Stimulated activated CD8-positive, alpha-beta memory T cell treated with anti-CD3 and anti-CD28 coated beads, Interleukin-4, amount 100 ng/mL, for 4 hours (primary cell): ENCODE measurements at regions not wholly inside any gene's neighbourhood (a gene's known extent, or its start where the extent isn't known, plus 50 kb on each side); places are given as distances from the start of the nearest gene placed in this dataset.

Source experiments
- DNase-seq, 2 donors: peaks; one replicate each; pipeline ENCODE4 v3.0.0-alpha.2; 2020; ENCODE audit warnings: low read depth in 2 of 2, low spot score in 1 of 2

DNA sequence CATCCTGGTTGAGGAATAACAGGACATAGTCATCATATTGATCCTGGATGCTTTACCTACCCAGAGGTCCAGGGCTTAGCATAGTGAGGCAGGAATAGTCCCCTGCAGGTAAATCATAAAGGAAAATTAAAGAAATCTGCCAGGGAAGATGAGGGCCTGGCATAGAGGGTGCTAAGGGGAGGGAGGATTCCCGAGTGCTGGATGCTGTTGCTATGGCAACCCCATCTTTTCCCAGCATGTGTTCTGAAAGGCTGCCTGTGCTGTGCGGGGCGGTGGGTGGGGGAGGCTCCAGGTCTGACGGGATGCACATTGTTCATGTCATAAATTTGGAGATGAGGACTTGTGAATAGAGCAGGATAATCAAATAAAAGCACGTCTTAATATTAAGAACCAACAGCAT is 212.6 kb upstream of the PCSK2 start:
- no peak for DNase-seq

DNA sequence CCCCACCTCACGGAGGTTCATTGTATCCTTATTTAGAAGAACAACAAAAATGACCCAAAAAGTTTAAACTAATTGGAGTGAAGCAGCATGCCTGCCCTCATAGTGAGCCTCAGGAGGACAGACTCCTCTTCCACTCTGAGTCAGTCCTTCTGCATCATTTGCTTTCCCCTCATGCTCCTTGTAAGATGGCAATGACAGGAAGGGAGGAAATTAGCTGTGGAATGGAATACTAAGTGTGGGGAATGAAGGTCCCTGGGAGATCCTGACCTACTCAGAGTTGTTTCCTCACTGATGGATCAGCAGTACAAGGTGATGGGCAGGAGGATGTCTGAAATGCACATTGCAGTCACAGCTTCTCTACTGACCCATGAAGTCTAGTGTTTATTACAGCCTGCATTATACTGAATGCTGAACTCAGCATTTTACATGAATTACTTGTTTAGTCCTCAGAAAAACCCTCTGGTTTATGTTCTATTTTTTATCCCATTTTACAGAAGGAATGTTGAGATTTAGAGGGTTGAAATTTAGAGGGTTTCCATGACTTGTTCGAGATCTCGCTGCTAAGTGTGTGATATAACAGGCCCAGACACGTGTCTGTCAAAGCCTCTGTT is 212.0 kb upstream of the PCSK2 start:
- DNase-seq = no peak

- no peak for DNase-seq
These were observed 209.6 kb upstream of the PCSK2 start for GRCh38 chr20:17017232-17017631.

- no peak for DNase-seq
These were observed 205.4 kb upstream of the PCSK2 start for GRCh38 chr20:17021481-17021880.

DNA sequence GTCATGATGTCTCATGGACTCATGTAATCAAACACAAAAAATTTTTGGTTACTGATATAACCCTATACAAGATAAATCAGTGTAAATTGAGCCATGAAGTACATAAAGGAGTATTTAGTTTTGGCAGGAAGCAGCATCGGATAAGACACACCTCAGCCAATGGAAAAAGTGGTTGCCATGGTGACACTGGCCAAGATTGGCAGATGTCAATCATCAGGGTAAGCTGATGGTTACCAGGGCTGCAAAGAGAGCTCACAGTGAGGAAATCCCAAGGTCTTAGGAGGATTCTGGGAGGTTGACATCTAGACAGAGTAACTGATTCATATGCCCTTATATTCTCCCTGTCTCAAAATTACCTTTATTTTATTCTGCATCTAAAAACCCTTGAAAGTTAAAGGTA is 203.8 kb upstream of the PCSK2 start:
- no peak for DNase-seq

- DNase-seq = no peak
These were observed 203.0 kb upstream of the PCSK2 start for GRCh38 chr20:17023806-17024205.

DNA sequence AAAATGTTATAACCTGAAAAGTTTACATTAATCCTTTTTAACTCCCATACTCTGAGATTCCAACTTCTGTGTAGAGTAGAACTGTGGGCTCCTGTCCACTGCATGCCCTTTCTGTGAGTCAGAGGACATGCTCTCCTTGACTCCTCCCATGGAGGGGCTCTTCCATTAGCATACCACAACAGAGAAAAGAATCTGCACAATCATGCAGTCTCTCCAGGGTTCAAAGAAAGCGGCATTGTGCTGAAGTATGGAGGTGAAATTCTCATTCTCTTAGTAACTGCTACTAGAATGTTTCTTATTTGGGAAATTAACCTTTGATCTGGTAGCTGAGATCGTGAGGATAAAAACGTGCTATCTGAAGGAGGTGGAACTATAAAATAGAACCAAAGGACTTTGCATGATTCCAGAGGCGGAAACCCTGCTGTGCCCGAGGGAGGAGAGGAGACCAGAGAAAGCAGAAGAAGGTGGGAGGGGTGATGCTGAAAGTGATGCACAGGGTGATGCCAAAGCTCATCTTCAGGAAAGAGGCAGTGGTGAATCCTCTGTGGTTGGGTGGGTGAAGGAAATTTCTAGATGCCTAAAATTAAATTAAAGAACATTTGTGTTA is 202.2 kb upstream of the PCSK2 start:
- DNase-seq = no peak

DNA sequence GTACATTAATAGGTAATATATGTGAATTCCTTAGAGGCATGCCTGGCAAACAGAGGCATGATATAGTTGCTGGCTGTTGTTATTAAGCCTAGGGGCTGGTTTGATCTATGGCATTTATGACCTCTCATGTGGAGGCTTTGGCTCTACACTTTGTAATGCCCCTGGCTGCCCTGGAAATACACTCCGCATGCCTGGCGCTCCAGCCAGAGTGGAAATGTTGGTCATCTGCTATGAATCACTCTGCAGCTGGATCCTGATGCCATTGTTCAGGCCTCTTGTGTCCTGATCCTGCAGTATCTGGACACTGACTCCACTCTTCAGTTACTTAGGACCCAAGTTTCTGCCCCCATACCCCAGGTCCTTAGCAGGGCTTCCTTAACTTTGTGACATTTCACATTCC is 200.5 kb upstream of the PCSK2 start:
- no peak for DNase-seq

- no peak for DNase-seq
These were observed 197.1 kb upstream of the PCSK2 start for GRCh38 chr20:17029698-17030097.

DNA sequence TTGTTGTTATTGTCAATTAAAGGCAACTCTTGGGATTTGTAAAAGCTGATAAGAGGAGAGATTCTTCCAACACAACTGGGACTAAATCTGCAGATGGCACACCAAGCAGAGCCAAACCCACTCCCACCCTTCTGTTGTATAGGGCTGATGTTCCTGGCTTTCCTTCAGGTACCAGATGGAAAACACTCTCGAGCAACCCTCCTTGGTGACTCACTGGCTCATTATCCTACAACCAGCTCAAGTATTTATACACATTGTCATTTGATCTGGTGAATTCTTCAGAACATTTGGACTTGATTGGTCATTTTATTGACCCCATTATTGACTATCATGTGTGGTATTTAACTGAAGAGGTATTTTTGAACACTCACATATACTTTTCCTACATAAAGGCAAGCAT is 190.3 kb upstream of the PCSK2 start:
- DNase-seq = no peak

DNA sequence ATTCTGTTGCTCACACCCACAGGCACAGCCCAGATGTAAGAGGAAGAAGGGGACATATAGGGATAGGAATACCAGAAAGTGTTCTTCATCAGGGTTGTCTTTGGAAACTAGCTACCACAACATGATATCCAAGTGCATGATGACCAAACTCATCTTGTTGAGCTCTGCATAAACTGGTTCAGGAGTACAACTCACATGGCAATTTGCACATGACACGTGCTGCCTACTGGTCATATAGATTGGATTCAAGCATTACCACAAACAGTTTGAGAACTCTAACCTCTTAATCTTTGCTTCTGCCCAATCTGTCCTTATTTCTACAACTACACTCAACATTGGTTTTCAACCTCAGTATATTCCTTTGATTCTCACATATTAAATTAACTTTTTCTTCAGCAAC is 184.7 kb upstream of the PCSK2 start:
- no peak for DNase-seq

GRCh38 chr20:17043323-17043722 is 183.5 kb upstream of the PCSK2 start:
- no peak for DNase-seq

DNA sequence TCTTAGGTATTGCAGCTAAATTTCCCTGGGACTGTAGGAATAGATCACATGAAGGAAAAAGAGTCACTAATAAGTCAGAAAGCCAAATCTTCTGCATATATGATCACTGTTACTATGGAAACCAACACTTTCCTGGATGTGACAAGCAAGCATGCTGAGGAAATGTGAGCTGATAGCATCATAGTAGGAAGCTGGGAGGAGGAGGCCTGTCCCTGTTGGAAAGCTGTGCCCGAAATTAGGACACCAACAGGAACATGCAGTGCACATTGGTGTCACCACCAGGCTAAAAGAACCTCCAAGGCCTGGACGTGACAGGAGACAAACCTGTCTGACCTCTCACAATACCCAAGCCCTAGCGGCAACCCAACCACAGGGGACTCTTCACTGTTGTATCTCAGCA is 181.9 kb upstream of the PCSK2 start:
- no peak for DNase-seq

DNA sequence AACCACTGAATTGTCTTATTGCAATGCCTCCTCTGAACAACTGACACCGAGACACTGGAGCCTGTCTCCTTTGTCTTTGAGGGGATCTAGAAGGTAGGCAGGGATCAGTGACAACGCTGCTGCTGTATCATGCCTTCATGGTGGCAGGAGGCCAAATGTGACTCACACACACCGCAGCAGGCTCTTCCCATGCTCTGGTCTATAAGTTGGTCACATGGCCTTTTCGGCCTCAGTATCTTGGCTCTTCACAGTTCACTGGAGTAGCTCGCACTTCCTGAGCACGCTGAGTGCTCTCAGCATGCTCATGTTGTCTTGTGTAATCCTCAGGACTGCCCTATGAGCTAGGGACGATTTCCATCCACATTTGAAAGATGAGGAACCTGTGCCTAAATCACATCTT is 167.4 kb upstream of the PCSK2 start:
- DNase-seq = no peak

- DNase-seq = no peak
These were observed 165.1 kb upstream of the PCSK2 start for GRCh38 chr20:17061715-17062114.

- DNase-seq = no peak
These were observed 164.1 kb upstream of the PCSK2 start for GRCh38 chr20:17062712-17063111.

- DNase-seq = no peak
These were observed 159.9 kb upstream of the PCSK2 start for GRCh38 chr20:17066902-17067301.

GRCh38 chr20:17068084-17068711 is 158.6 kb upstream of the PCSK2 start:
- no peak for DNase-seq

GRCh38 chr20:17077030-17077429 is 149.8 kb upstream of the PCSK2 start:
- DNase-seq = no peak

DNA sequence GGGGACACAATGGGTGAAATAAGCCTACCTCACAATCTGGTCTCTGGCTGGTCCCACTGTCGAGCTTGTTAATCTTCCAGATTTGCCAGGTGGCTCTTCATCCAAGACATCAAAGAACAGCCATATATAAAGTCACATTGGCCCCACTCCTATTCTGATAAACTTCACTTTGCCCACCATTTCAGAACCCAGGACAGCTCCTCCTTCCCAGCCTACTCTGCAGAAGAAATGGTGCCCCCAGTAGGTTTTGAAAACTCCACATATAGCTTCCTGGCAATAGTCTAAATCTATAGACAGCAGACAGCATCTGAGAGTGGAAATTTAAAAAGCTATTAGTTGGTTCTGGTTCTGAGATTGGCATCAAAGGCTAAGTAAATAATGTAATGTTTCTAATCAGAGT is 143.1 kb upstream of the PCSK2 start:
- DNase-seq = no peak

GRCh38 chr20:17084909-17085308 is 141.9 kb upstream of the PCSK2 start:
- DNase-seq = no peak

DNA sequence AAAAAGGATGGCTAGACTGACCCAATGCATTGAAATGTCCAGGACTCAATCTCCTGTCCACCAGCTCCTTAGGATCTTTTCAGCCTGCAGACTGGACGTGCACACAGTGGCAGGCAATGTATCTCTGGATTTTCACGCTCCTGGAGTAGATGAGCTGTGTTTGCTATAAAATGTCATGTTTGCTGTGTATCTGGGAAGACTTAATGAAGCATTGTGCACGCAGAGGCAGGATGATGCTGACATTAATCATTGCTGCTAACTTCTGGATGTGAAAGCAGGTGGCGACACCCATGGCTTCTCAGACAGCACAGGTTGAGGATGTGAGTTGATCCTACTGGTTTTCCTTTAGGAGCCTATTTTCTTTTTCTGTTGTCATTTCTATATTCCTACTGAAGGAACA is 133.1 kb upstream of the PCSK2 start:
- no peak for DNase-seq

DNA sequence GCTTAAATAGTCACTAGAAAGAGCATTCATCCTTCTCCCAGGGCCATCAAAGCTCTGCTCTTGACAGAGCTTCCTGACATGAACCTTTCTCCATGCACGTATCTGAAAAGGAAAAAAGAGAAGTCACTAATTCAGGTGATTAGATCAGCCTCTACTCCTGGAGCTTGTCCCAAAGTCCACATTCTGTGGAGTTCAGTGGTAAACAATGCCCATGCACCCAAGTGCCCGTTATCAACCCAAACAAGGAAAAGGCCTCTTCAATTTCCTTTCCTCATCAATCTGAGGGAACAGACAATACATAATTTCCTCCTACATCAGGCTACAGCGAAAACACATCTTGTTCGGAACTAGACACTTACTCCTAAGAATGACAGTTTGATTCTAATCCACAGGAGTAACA is 129.2 kb upstream of the PCSK2 start:
- no peak for DNase-seq
